ENCODE measurements at regions not wholly inside any gene's neighbourhood (a gene's known extent, or its start where the extent isn't known, plus 50 kb on each side); places are given as distances from the start of the nearest gene placed in this dataset.

- H3K27ac ChIP-seq (ENCODE audit: low read depth in 1 of 2, low read length in 2 of 2), result no peak overlapping the region
- H3K4me3 ChIP-seq (ENCODE audit: low read length), result no peak overlapping the region
- Mint-ChIP-seq H3K36me3 (ENCODE audit: low read depth) (no peaks in the 10 kb centered on the region), H3K27me3 (no peaks in the 10 kb centered on the region), H3K9me3 (no peaks in the 10 kb centered on the region), H3K4me1 (ENCODE audit: low read depth) (no peaks in the 10 kb centered on the region), H3K4me3 (no peak overlapping the region), H3K27ac (no peak overlapping the region)
- no peak for DNase-seq
- ChIA-PET CTCF (no interaction called here), POLR2A (no interaction called here)
- H3K9me3 ChIP-seq (ENCODE audit: control insufficient read depth in 1 of 2, insufficient read depth in 1 of 2, low read length in 2 of 2), result peaks cover 0 to 8% of the 10 kb centered on the region in 2 experiments
- no peak for ATAC-seq (ENCODE audit: poor library complexity)
- H3K27me3 ChIP-seq (ENCODE audit: control insufficient read depth in 1 of 2, insufficient read depth in 2 of 2, low read length in 2 of 2), result no peaks in the 10 kb centered on the region
- intact Hi-C loops (cut with DNase I, micrococcal nuclease), result no loop called here
- H3K4me1 ChIP-seq (ENCODE audit: insufficient read depth, low read length), result no peaks in the 10 kb centered on the region
- H3K36me3 ChIP-seq (ENCODE audit: insufficient read depth, low read length), result no peaks in the 10 kb centered on the region
- no peak for TF ChIP-seq CTCF (IDR thresholded peaks at IDR 0.05)
Measured at GRCh38 chr3:153313302-153313965, 151.4 kb downstream of the RAP2B start.

- ATAC-seq (ENCODE audit: poor library complexity) (no peak), DNase-seq (no peak)
- Histone ChIP-seq H3K36me3 (ENCODE audit: insufficient read depth, low read length) (no peaks in the 10 kb centered on the region), H3K27me3 (ENCODE audit: control insufficient read depth in 1 of 2, insufficient read depth in 2 of 2, low read length in 2 of 2) (no peaks in the 10 kb centered on the region), H3K9me3 (ENCODE audit: control insufficient read depth in 1 of 2, insufficient read depth in 1 of 2, low read length in 2 of 2) (peaks cover 0 to 9% of the 10 kb centered on the region in 2 experiments), H3K4me3 (ENCODE audit: low read length) (no peak overlapping the region), H3K27ac (ENCODE audit: low read depth in 1 of 2, low read length in 2 of 2) (no peak overlapping the region), H3K4me1 (ENCODE audit: insufficient read depth, low read length) (no peaks in the 10 kb centered on the region)
- Mint-ChIP-seq H3K9me3 (no peaks in the 10 kb centered on the region), H3K27ac (no peak overlapping the region), H3K4me1 (ENCODE audit: low read depth) (no peaks in the 10 kb centered on the region), H3K4me3 (no peak overlapping the region), H3K36me3 (ENCODE audit: low read depth) (no peaks in the 10 kb centered on the region), H3K27me3 (no peaks in the 10 kb centered on the region)
- ChIA-PET POLR2A (no interaction called here), CTCF (no interaction called here)
- TF ChIP-seq CTCF (IDR thresholded peaks at IDR 0.05), result no peak
- intact Hi-C loops (cut with DNase I, micrococcal nuclease), result no loop called here
Measured at GRCh38 chr3:153314038-153314437, 152.0 kb downstream of the RAP2B start.

GRCh38 chr3:153315781-153316180 is 153.8 kb downstream of the RAP2B start:
- intact Hi-C loops (cut with DNase I, micrococcal nuclease), result no loop called here
- DNase-seq (no peak), ATAC-seq (ENCODE audit: poor library complexity) (no peak)
- Histone ChIP-seq H3K4me3 (ENCODE audit: low read length) (no peak overlapping the region), H3K4me1 (ENCODE audit: insufficient read depth, low read length) (no peaks in the 10 kb centered on the region), H3K27me3 (ENCODE audit: control insufficient read depth in 1 of 2, insufficient read depth in 2 of 2, low read length in 2 of 2) (no peaks in the 10 kb centered on the region), H3K9me3 (ENCODE audit: control insufficient read depth in 1 of 2, insufficient read depth in 1 of 2, low read length in 2 of 2) (peaks cover 0 to 9% of the 10 kb centered on the region in 2 experiments), H3K27ac (ENCODE audit: low read depth in 1 of 2, low read length in 2 of 2) (no peak overlapping the region), H3K36me3 (ENCODE audit: insufficient read depth, low read length) (no peaks in the 10 kb centered on the region)
- no peaks in the 10 kb centered on the region for H3K27me3 Mint-ChIP-seq
- ChIA-PET POLR2A (no interaction called here), CTCF (interaction anchor here (1.8 kb wide), 1 partner anchor 41 kb away, joined by 3 read pairs; no protein-coding TSS in a partner anchor)
- TF ChIP-seq CTCF (IDR thresholded peaks at IDR 0.05), result no peak
- H3K9me3 Mint-ChIP-seq, result no peaks in the 10 kb centered on the region
- H3K36me3 Mint-ChIP-seq (ENCODE audit: low read depth), result no peaks in the 10 kb centered on the region
- no peak overlapping the region for H3K27ac Mint-ChIP-seq
- peaks cover 10% of the 10 kb centered on the region for H3K4me1 Mint-ChIP-seq (ENCODE audit: low read depth)
- no peak overlapping the region for H3K4me3 Mint-ChIP-seq
